Heart left ventricle (tissue), 16 donors: ENCODE measurements at regions not wholly inside any gene's neighbourhood (a gene's known extent, or its start where the extent isn't known, plus 50 kb on each side); places are given as distances from the start of the nearest gene placed in this dataset.

Experiments used
- ATAC-seq, 4 donors: fragments of 200-7000 bp; cut with Tn5 transposase; one replicate each; pipeline ENCODE4 v1.9.1; 2020 to 2022; ENCODE audit warnings: moderate library complexity in 4 of 4, mild to moderate bottlenecking in 3 of 4, moderate number of reproducible peaks in 1 of 4
- DNase-seq, 5 donors: peaks; one replicate each; pipeline ENCODE4 v3.0.0-alpha.2; 2020
- H3K27ac ChIP-seq, 12 donors: fragments of 200-600 bp; sonication (generic) in 4 of 12; one replicate each; pipeline versions ENCODE4 v1.5.0 to v1.8.0; 2016 to 2022; ENCODE audit warnings: mild to moderate bottlenecking in 2 of 12
- H3K27me3 ChIP-seq, 9 donors: fragments of 200-600 bp; sonication (generic) in 2 of 9; one replicate each; pipeline versions ENCODE4 v1.5.1 to v1.8.0; 2016 to 2022; ENCODE audit warnings: mild to moderate bottlenecking in 3 of 9
- H3K36me3 ChIP-seq, 9 donors: fragments of 200-600 bp; sonication (generic) in 2 of 9; one replicate each; pipeline versions ENCODE4 v1.5.0 to v1.8.0; 2018 to 2022; ENCODE audit warnings: mild to moderate bottlenecking in 2 of 9
- H3K4me1 ChIP-seq, 12 donors: fragments of 200-600 bp; sonication (generic) in 4 of 12; one replicate each; pipeline versions ENCODE4 v1.5.0 to v1.8.0; 2016 to 2022; ENCODE audit warnings: mild to moderate bottlenecking in 3 of 12
- H3K4me3 ChIP-seq, 12 donors: fragments of 200-600 bp; sonication (generic) in 4 of 12; one replicate each; pipeline versions ENCODE4 v1.5.0 to v1.8.0; 2017 to 2022; ENCODE audit warnings: mild to moderate bottlenecking in 9 of 12, moderate library complexity in 4 of 12
- H3K9me3 ChIP-seq, 12 donors: fragments of 200-600 bp; sonication (generic) in 4 of 12; one replicate each; pipeline versions ENCODE4 v1.5.0 to v1.8.0; 2016 to 2022; ENCODE audit warnings: mild to moderate bottlenecking in 1 of 12
- POLR2A ChIP-seq, 2 donors: fragments of 450-650 bp; IDR thresholded peaks; one replicate each; pipeline ENCODE4 v1.6.1; 2017; ENCODE audit warnings: antibody characterized with exemption in 2 of 2, mild to moderate bottlenecking in 2 of 2, moderate library complexity in 2 of 2
- WGBS, 4 donors: extraction: QIAGEN DNeasy Blood & Tissue Kit in 2 of 4; methylation state at CpG; one replicate each; pipeline versions ENCODE4 v1.1.5 to v1.1.7; 2013 to 2018; 5-methylcytosine and 5-hydroxymethylcytosine counted together
- intact Hi-C, 10 donors: fragments of 100-400 bp; cut with DNase I; formaldehyde crosslinking; loops; one replicate each; pipeline versions ENCODE4 v1.11.1 to v1.14.2; 2022
- TF ChIP-seq, protein P1 (sequence below), 12 donors: fragments of 200-600 bp; sonication (generic) in 4 of 12; IDR thresholded peaks; one replicate each; pipeline versions ENCODE4 v1.5.0 to v1.8.0; 2018 to 2022; ENCODE audit warnings: antibody characterized with exemption in 12 of 12, mild to moderate bottlenecking in 5 of 12
- donor health status: ischemic (EF 13 %, LVEDD 7.1; RV severe dilation, severe dysfunction).
- donor health status: healthy with polysubstance abuse.
- donor health status: DM: no; HTN: yes; CAD: no.
- donor health status: DM: no; HTN: no; CAD: no.
- donor health status: ischemic (EF 25% LVEDD 6.9; RV normal size, moderate dysfunction).
- donor health status: ischemic (EF 25% LVEDD 5.7; RV mildly dilated, moderate dysfunction).
- donor health status: healthy.
- donor health status: DM: yes; HTN: yes; CAD: no.
- donor health status: ischemic (EF 35%, LVEDD 5.7; RV mildly dilated, moderate dysfunction).
- donor health status: nonischemic (EF 11% LVEDD 7.7; RV severe dilation, severe dysfunction).
- donor health status: DM: yes; HTN: yes; CAD: no.
- donor health status: PGD.
- donor health status: ischemic (EF 29% LVEDD 5.4; RV normal size, mild dysfunction).
- donor health status: nonischemic (EF 23%, LVEDD 6.1; RV moderate dilation, normal function).

DNA sequence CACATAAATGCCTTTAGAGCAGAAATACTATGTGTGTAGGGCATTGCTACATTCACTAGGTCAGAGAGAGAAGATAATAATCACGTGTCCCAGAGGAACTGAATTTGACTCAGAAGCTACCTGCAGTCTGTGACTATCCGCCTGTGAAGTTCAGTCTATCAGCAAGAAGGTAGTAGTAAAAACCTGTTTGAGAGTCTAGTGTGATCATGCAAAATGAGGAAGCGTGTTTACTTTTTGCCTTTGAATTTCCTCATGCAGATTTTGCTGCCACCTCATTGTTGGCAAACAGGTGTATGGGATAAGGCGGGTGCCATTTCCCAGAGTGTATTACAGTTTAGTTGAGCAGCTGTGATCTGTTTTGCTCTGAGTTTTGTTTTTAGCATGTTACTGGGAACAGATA is 403.9 kb upstream of the FANCL start:
- 71 to 78% (median 75%) methylated on average over 4 of the region's 4 CpGs for WGBS, 4 donors
- H3K27ac ChIP-seq = no peak overlapping the region
- TF ChIP-seq POLR2A (IDR thresholded peaks at IDR 0.05) = no peak
- TF ChIP-seq, protein P1, sequence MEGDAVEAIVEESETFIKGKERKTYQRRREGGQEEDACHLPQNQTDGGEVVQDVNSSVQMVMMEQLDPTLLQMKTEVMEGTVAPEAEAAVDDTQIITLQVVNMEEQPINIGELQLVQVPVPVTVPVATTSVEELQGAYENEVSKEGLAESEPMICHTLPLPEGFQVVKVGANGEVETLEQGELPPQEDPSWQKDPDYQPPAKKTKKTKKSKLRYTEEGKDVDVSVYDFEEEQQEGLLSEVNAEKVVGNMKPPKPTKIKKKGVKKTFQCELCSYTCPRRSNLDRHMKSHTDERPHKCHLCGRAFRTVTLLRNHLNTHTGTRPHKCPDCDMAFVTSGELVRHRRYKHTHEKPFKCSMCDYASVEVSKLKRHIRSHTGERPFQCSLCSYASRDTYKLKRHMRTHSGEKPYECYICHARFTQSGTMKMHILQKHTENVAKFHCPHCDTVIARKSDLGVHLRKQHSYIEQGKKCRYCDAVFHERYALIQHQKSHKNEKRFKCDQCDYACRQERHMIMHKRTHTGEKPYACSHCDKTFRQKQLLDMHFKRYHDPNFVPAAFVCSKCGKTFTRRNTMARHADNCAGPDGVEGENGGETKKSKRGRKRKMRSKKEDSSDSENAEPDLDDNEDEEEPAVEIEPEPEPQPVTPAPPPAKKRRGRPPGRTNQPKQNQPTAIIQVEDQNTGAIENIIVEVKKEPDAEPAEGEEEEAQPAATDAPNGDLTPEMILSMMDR (IDR thresholded peaks at IDR 0.05) = no peak

DNA sequence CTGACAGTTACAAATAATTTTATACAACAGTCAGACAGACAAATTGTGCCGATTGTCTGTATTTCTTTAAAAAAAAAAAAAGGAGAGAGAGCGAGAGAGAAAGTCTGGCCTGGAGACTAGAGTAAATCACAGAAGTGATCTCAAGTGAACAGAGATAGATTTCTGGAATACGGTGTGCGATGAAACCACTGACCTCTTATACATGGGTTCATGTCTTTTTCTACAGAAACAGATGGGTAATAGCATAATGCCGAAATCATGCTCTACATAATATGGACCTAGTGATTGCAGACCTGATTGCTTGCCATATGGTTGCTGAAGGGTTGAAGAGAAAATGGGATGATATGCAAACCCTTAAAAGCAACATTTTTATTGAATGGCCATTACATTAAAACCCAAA is 403.3 kb upstream of the FANCL start:
- TF ChIP-seq, protein P1 (IDR thresholded peaks at IDR 0.05) = no peak
- TF ChIP-seq POLR2A (IDR thresholded peaks at IDR 0.05) = no peak
- 84 to 90% (median 87%) methylated on average over 5 of the region's 5 CpGs for WGBS, 4 donors
- intact Hi-C loops = no loop called here
- Histone ChIP-seq H3K36me3 (no peaks in the 10 kb centered on the region), H3K27me3 (peaks cover 0 to 6% (median 0%) of the 10 kb centered on the region in 9 donors), H3K4me3 (no peak overlapping the region), H3K9me3 (no peaks in the 10 kb centered on the region), H3K27ac (no peak overlapping the region), H3K4me1 (no peaks in the 10 kb centered on the region)
- DNase-seq (no peak), ATAC-seq (no peak)

More for the DNA sequence above, 403.9 kb upstream of the FANCL start:
- DNase-seq = no peak
- Histone ChIP-seq H3K4me3 (no peak overlapping the region), H3K9me3 (no peaks in the 10 kb centered on the region), H3K36me3 (no peaks in the 10 kb centered on the region), H3K4me1 (no peaks in the 10 kb centered on the region), H3K27me3 (peaks cover 0 to 6% (median 0%) of the 10 kb centered on the region in 9 donors)
- intact Hi-C loops = no loop called here
- ATAC-seq = no peak

DNA sequence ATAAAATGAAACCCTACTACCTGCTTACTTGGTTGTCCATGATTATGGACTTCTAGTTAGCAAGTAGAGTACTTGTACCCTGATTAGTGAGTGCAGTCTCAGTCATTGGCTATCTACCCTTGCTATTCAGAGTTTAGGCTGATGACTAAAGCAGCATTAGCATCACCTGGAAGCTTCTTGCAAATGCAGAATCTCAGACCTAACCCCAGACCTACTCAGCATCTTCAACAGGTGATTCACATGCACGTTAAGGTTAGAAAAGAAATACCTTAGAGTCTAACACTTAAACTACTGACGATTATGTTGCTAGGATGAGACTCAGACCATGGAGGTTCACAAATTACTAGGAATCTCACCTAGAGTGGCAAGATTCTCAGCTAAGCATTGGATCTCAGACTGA is 399.9 kb upstream of the FANCL start:
- intact Hi-C loops = no loop called here
- no peaks in the 10 kb centered on the region for H3K4me1 ChIP-seq
- H3K9me3 ChIP-seq = no peaks in the 10 kb centered on the region
- H3K27me3 ChIP-seq = peaks cover 0 to 6% (median 0%) of the 10 kb centered on the region in 9 donors
- H3K27ac ChIP-seq = no peak overlapping the region
- ATAC-seq (no peak), DNase-seq (no peak)
- H3K36me3 ChIP-seq = no peaks in the 10 kb centered on the region
- TF ChIP-seq, protein P1 (IDR thresholded peaks at IDR 0.05) = no peak
- TF ChIP-seq POLR2A (IDR thresholded peaks at IDR 0.05) = no peak
- 51 to 64% (median 54%) methylated on average over 2 of the region's 2 CpGs for WGBS, 4 donors
- H3K4me3 ChIP-seq = no peak overlapping the region

DNA sequence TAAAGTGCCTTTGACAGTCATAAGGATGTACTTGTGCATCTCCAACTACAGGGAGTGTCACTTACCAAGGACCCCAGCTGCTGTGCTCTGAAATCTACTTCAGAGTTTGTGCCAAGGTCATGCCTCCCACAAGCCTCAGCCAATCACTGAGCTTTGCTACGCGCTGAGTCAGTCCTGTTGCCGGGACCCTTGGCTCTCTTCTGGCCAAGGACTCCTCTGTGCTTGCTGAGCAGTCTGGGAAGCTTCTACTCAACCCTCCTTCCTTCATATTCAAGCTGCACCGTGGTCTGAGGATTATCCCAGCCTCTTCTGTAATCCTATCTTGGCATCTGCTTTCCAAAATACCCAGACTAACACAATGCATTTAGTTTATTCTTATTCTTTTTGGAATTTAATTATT is 398.9 kb upstream of the FANCL start:
- no peaks in the 10 kb centered on the region for H3K36me3 ChIP-seq
- H3K27me3 ChIP-seq = peaks cover 0 to 9% (median 0%) of the 10 kb centered on the region in 9 donors
- H3K9me3 ChIP-seq = no peaks in the 10 kb centered on the region
- TF ChIP-seq POLR2A (IDR thresholded peaks at IDR 0.05) = no peak
- H3K4me3 ChIP-seq = no peak overlapping the region
- no peak for ATAC-seq
- 71 to 85% (median 73%) methylated on average over 4 of the region's 4 CpGs for WGBS, 4 donors
- H3K27ac ChIP-seq = no peak overlapping the region
- intact Hi-C loops = no loop called here
- H3K4me1 ChIP-seq = no peaks in the 10 kb centered on the region
- DNase-seq = no peak

DNA sequence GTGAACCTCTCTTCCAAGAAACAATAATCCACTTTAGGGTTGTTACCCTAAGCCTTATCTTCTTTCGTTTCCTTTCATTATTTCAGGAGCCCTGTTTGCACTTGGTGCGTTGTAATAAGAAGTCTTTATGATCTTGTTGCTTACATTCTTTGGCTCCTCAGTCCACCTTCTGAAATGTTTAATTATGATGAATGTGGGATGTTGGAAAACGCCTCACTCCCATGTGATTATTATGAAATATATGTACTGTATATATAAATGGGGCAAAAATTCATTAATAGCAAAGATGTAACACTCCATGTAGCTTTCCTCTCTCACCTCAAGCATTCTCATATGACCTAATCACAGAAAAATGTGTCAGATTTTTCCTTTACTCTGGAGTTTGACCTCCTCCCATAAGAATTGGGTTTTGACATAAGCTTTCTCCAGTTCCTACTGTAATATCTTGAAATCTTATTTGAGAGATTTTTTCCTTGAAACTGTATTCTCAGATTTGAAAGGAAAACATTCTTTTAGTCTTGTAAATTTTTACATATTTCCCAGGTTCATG is 397.2 kb upstream of the FANCL start:
- Histone ChIP-seq H3K27me3 (peaks cover 0 to 9% (median 0%) of the 10 kb centered on the region in 9 donors), H3K4me1 (no peaks in the 10 kb centered on the region), H3K36me3 (no peaks in the 10 kb centered on the region), H3K27ac (no peak overlapping the region), H3K9me3 (no peaks in the 10 kb centered on the region), H3K4me3 (no peak overlapping the region)
- intact Hi-C loops = no loop called here
- 36 to 52% (median 41%) methylated on average over 3 of the region's 3 CpGs for WGBS, 4 donors
- no peak for DNase-seq
- no peak for ATAC-seq
- no peak for TF ChIP-seq POLR2A (IDR thresholded peaks at IDR 0.05)
- TF ChIP-seq, protein P1 (IDR thresholded peaks at IDR 0.05) = no peak
